HUES64 (cell line): ENCODE measurements at regions not wholly inside any gene's neighbourhood (a gene's known extent, or its start where the extent isn't known, plus 50 kb on each side); places are given as distances from the start of the nearest gene placed in this dataset.

ENCODE experiments used
- H3K27ac ChIP-seq: 2 replicates; pipeline ENCODE4 v1.7.0; 2013; ENCODE audit warnings: low read depth, low read length, inconsistent platforms
- H3K27me3 ChIP-seq: 2 replicates; pipeline ENCODE4 v1.6.1; 2013; ENCODE audit warnings: mild to moderate bottlenecking, low read length; ENCODE audit not compliant: insufficient read depth
- H3K36me3 ChIP-seq: 2 replicates; pipeline ENCODE4 v1.6.1; 2013; ENCODE audit warnings: mild to moderate bottlenecking, low read length; ENCODE audit not compliant: insufficient read depth
- H3K4me1 ChIP-seq: 2 replicates; pipeline ENCODE4 v1.6.1; 2013; ENCODE audit warnings: mild to moderate bottlenecking, low read length, moderate library complexity; ENCODE audit not compliant: insufficient read depth
- H3K4me3 ChIP-seq: 2 replicates; pipeline ENCODE4 v1.5.1; 2013; ENCODE audit warnings: mild to moderate bottlenecking, low read length, moderate library complexity
- H3K9ac ChIP-seq: 2 replicates; pipeline ENCODE4 v1.6.1; 2013; ENCODE audit warnings: mild to moderate bottlenecking, low read depth, low read length
- H3K9me3 ChIP-seq: 2 replicates; pipeline ENCODE4 v1.6.1; 2013; ENCODE audit warnings: low read depth, low read length; ENCODE audit not compliant: insufficient read depth
- WGBS: fragments of 150-250, 120-280 bp; methylation state at CpG from one replicate; pipeline ENCODE4 v1.1.7; 2013; ENCODE audit warnings: missing lambda C conversion rate; 5-methylcytosine and 5-hydroxymethylcytosine counted together

DNA sequence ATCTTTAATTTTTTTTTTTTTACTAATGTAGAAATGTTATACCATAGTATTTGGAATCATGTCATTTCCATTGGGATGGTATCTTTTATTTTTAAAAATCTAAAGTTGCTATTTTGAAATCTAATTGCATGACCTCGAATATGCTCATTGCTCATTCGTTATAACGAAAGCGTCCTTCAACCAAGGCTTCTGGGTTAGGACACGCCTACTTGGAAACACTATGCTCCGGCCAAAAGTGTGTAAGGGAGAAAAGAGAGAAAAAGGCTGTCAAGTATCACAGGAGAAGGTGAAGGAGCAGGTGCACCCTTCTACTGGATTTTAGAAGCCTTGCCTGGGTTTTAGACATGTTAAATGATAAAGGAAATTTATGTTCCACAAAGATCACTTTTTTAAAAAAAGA, 465.9 kb upstream of the ID2 start:
- 92% methylated on average over 6 of the region's 6 CpGs for WGBS
- H3K4me3 ChIP-seq = no peak overlapping the region
- H3K27ac ChIP-seq = no peak overlapping the region
- no peaks in the 10 kb centered on the region for H3K36me3 ChIP-seq
- H3K27me3 ChIP-seq = no peaks in the 10 kb centered on the region
- no peaks in the 10 kb centered on the region for H3K9me3 ChIP-seq
- H3K9ac ChIP-seq = no peak overlapping the region
- H3K4me1 ChIP-seq = peaks cover 16% of the 10 kb centered on the region

GRCh38 chr2:8216397-8216796, 465.5 kb upstream of the ID2 start:
- WGBS = no CpG with 5 or more reads among the region's 1 CpG
- Histone ChIP-seq H3K9me3 (no peaks in the 10 kb centered on the region), H3K27ac (no peak overlapping the region), H3K4me3 (no peak overlapping the region), H3K36me3 (no peaks in the 10 kb centered on the region), H3K9ac (no peak overlapping the region), H3K27me3 (no peaks in the 10 kb centered on the region), H3K4me1 (peaks cover 16% of the 10 kb centered on the region)

DNA sequence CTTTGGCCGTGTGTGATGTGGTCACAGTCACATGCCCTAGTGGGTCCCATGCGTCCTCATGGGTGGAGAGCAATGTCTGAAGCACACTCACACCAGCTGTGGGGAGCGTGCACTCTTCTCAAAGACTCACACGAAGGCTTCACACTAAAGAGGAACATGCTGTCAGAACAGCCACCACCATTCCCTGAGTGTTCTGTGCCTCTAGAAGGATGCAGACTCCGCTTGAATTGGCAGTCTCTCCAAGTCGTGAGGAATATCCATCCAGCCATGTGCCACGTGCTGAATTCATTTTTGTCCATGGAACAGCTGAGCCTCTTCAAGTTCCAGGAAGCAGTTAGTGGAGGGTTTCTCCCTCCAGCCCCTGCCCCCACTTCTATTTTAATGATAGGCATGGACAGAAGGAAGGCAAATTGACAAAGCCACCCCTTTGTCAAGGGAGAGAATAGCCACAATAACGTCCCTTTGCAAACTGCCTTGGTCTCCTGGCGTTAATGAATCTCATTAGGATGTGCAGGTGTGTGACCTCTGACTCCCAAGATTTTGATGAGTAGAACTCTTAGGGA, 464.3 kb upstream of the ID2 start:
- Histone ChIP-seq H3K27me3 (no peaks in the 10 kb centered on the region), H3K27ac (no peak overlapping the region)

DNA sequence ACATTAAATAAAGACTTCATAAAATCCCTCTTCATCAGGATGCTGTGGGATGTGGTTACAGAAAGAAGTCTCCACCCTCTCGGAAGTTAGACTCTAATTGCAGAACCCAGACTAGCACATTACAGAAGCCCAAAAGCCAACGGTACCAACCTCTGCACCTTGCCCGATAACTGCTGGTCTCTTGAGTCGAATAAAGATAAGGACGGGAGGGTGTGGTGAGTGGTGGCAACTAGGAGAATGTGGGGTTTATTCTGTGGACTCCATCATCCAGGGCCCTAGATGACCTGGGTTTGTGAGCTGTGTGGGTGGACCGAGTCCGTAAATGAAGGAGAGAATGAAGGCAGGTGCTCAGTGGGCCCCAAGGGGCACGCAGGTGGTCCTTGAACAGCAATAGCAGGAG, 462.8 kb upstream of the ID2 start:
- Histone ChIP-seq H3K27ac (no peak overlapping the region), H3K36me3 (no peaks in the 10 kb centered on the region), H3K9ac (no peak overlapping the region), H3K4me1 (peaks cover 24% of the 10 kb centered on the region), H3K9me3 (no peaks in the 10 kb centered on the region), H3K4me3 (no peak overlapping the region), H3K27me3 (no peaks in the 10 kb centered on the region)
- WGBS = 95% methylated on average over 8 of the region's 8 CpGs

More for the DNA sequence above, 464.3 kb upstream of the ID2 start:
- Histone ChIP-seq H3K4me1 (peaks cover 16% of the 10 kb centered on the region), H3K9ac (no peak overlapping the region), H3K36me3 (no peaks in the 10 kb centered on the region), H3K9me3 (no peaks in the 10 kb centered on the region), H3K4me3 (no peak overlapping the region)
- WGBS = 85% methylated on average over 9 of the region's 9 CpGs

- no peak overlapping the region for H3K9ac ChIP-seq
- H3K9me3 ChIP-seq = no peaks in the 10 kb centered on the region
- H3K36me3 ChIP-seq = no peaks in the 10 kb centered on the region
- peaks cover 25% of the 10 kb centered on the region for H3K4me1 ChIP-seq
- H3K27ac ChIP-seq = no peak overlapping the region
- no peak overlapping the region for H3K4me3 ChIP-seq
- H3K27me3 ChIP-seq = no peaks in the 10 kb centered on the region
- WGBS = 95% methylated on average over 22 of the region's 22 CpGs
These were observed 462.1 kb upstream of the ID2 start for GRCh38 chr2:8219631-8220355.

DNA sequence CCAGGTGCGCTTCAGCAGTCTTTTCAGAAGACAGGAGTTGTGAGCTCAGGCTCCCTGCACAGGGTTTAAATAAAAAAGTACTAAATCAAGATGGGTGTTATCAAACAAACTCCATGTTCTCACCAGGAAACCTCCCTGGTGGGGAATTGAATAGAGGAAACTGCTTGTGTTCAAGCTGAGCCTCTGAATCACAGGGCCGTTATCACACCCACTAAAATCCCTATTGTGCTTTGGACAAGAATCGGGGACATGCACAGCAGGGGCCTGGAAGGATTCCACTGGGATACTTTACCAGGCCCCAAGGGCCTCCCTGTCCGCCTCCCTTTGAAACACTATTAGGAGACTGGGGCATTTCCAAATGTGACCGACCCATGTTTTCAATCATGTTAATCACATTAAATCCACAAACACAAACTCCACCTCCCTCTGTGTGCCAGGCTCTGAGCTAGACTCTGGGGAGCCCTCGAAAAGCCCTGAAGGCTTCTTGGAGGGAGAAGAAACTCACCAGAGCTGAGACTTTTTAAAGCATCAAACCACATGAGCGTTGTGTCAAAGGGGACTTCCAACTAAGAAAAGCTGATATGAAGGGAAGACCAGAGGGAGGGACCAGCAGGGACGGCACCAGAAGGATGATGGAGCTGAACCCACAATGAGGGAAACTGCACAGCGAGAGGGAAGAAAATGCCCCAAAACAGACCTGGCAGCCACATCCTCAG, 458.7 kb upstream of the ID2 start:
- Histone ChIP-seq H3K9me3 (no peaks in the 10 kb centered on the region), H3K36me3 (no peaks in the 10 kb centered on the region), H3K9ac (no peak overlapping the region), H3K4me1 (peaks cover 9% of the 10 kb centered on the region; the same call in 1 of the 2 replicates), H3K4me3 (no peak overlapping the region), H3K27ac (no peak overlapping the region), H3K27me3 (no peaks in the 10 kb centered on the region)
- WGBS = 63% methylated on average over 9 of the region's 9 CpGs

DNA sequence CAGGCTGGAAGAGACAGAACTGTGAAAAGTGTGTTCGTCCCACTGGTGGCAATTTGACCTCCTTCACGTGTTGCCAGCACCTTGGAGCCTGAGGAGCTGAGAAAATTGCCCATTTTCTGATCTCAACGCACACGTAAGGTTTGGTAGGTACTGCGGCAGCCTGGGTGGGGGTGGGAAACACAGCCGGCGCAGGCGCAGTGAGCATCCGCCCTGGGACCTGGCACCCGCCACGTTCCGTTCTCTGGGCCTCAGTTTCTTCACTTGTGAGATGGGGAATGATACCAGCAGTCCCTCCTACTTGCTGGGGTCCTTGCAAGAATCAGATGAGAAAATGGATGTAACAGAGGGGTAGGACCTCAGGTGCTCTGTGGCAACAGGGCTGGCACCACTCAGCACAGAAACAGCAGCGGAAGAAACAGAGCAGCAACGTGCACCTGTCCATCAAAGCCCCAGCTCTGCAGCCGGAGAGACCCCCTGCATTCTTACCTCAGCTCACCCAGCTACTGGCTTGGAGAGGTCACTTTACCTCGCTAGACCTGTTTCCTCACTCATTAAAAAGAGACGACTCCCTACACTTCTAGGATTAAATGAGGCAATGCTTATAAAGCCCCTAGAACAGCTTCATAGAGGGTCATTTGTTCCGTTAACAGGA, 458.0 kb upstream of the ID2 start:
- Histone ChIP-seq H3K36me3 (no peaks in the 10 kb centered on the region), H3K4me1 (peaks cover 9% of the 10 kb centered on the region; the same call in 1 of the 2 replicates), H3K9me3 (no peaks in the 10 kb centered on the region), H3K27ac (no peak overlapping the region), H3K9ac (no peak overlapping the region), H3K27me3 (no peaks in the 10 kb centered on the region), H3K4me3 (no peak overlapping the region)
- 89% methylated on average over 18 of the region's 18 CpGs for WGBS

DNA sequence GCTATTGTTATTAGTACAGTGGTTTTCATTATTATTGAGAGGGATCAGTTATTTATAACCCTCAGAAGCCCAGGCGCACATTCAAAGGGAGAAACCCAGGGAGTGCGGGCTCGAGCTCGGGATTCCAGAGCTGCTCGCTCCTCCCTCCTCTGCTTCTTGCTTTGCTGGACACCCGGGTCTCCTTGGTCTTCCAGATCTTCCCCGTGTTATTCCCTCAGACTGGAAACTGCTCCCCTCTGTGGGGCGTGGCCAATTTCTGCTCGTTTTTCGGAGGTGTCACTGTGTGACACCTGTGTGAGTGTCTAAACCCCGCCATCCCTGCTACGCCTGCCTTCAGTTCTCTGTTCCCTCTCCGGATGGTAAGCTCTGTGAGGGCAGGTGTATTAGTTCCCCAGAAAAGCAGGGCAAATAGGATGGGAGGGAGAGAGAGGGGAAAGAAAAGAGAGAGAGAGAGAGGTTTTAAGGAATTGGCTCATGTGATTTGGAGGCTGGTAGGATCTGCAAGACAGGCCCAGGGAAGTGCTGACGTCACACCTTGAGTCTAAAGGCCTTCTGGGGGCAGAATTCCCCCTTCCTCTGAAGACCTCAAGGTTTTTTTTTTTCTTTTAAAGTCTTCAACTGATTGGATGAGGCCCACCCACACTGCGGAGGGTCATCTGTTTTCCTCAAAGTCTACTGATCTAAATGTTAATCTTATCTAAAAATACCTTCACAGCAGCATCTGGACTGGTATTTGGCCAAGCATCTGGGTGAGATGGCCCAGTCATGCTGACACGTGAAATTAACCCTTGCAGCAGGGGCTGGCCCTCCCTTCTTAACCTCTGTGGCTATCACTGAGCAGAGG, 457.3 kb upstream of the ID2 start:
- Histone ChIP-seq H3K36me3 (no peaks in the 10 kb centered on the region), H3K4me1 (peaks cover 11% of the 10 kb centered on the region), H3K4me3 (no peak overlapping the region), H3K9me3 (no peaks in the 10 kb centered on the region), H3K27me3 (no peaks in the 10 kb centered on the region), H3K9ac (no peak overlapping the region), H3K27ac (no peak overlapping the region)
- WGBS = 87% methylated on average over 16 of the region's 16 CpGs

DNA sequence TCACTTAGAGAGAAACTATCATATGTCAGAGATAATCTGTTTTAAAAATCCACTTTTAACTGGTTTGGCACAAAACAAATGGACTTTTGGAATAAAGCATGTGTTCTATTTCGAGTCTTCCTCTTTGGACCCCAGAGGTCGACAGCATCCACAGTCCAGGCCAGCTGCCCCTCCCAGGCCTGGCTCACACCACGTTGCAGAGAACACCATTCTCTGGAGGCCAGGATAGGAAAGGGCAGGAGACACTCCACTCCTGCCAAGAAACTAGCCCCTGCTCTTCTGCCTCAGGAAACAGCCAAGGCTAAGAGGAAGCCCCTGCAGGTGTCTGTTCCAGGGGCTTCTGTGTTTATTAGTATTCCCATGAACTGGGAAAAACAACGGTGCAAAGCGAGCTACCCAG, 456.6 kb upstream of the ID2 start:
- H3K27me3 ChIP-seq = no peaks in the 10 kb centered on the region
- H3K9me3 ChIP-seq = no peaks in the 10 kb centered on the region
- no peak overlapping the region for H3K9ac ChIP-seq
- no peak overlapping the region for H3K27ac ChIP-seq
- WGBS = 91% methylated on average over 5 of the region's 5 CpGs
- H3K4me3 ChIP-seq = no peak overlapping the region
- peaks cover 13% of the 10 kb centered on the region for H3K4me1 ChIP-seq
- no peaks in the 10 kb centered on the region for H3K36me3 ChIP-seq

- Histone ChIP-seq H3K36me3 (no peaks in the 10 kb centered on the region), H3K9ac (no peak overlapping the region), H3K27me3 (no peaks in the 10 kb centered on the region), H3K27ac (no peak overlapping the region), H3K9me3 (no peaks in the 10 kb centered on the region), H3K4me3 (no peak overlapping the region), H3K4me1 (peaks cover 13% of the 10 kb centered on the region)
- 93% methylated on average over 6 of the region's 6 CpGs for WGBS
These were observed 456.1 kb upstream of the ID2 start for GRCh38 chr2:8225798-8226197.
